HG03378 (cell line): ENCODE measurements at regions not wholly inside any gene's neighbourhood (a gene's known extent, or its start where the extent isn't known, plus 50 kb on each side); places are given as distances from the start of the nearest gene placed in this dataset.
"Not testable (repeated sequence)": the region's sequence is repeated elsewhere in the genome, so short reads cannot be mapped to it uniquely, and the experiment has no call there.

ENCODE experiments used
- ATAC-seq: cut with Tn5 transposase; IDR thresholded peaks from one replicate; pipeline ENCODE4 v1.9.1; 2021; ENCODE audit warnings: mild to moderate bottlenecking, moderate library complexity; ENCODE audit not compliant: unreplicated experiment

- no peak for ATAC-seq
These were observed 174.6 kb upstream of the TBX3 start for GRCh38 chr12:114858388-114859146.

DNA sequence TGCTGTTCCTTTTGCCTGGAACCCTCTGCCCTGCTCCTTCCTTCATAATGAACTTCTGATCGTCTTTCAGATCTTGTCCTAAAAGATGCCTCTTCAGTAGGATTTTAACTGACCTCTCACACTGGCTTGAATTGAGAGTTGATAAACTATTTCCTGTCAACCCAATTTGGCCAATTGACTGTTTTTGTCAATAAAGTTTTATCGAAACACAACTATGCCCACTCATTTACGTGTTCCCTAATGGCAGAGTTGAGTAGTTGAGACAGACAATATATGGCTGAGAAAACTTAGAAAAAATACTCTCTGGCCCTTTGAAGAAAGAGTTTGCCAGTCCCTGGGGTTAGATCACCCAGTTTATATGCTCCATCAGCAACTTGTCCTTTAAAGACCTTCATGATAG, 171.7 kb upstream of the TBX3 start:
- no peak for ATAC-seq

GRCh38 chr12:114852976-114853529, 169.1 kb upstream of the TBX3 start:
- no peak for ATAC-seq

DNA sequence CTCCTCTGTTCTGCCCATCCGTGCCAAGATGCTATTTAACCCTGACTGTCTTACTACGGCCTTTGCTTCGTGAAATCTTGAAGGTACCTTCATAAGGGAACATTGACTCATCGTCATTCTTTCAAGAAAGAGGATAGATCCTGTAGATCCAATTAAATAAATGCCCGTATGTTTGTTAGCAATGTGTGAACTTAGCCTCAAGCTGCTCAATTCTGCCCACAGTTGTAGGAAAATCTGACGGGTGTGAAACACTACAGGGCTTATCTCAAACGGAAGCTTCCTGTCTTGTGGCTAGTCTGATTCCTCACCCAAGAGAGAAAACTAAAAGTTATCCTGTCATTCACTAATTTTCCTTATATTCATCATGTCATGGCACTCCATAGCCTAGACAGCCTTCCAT, 168.0 kb upstream of the TBX3 start:
- ATAC-seq = no peak

- ATAC-seq = no peak
These were observed 166.8 kb upstream of the TBX3 start for GRCh38 chr12:114850661-114851275.

GRCh38 chr12:114848666-114849065, 164.7 kb upstream of the TBX3 start:
- no peak for ATAC-seq

DNA sequence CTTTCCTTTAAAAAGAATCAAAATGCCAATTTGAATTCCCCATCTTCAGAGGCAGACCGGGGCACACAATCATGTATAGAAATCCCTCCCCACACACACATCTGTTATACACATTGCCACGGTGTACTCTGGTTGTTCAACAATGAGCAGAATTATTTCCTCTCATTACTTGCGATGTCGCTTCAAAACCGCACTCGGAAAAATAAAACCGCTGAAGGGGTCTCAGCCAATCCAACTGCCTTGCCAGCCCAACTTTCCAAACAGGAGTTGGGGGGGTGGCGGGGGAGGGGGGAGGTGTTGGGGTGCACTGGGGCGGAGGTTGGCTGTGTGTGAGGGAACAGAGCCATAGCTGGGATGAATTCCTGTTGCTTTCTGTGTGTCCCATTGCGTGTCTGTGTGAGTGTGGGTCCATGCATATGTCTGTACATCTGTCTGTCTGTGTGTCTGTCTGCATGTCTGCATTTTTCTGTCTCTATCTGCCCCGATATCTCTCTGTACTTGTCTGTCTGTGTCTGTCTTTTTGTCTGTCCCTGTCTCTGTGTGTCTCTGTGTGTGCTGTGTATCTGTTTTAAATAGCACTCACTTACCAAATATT, 163.6 kb upstream of the TBX3 start:
- ATAC-seq = no peak

- no peak for ATAC-seq
These were observed 162.8 kb upstream of the TBX3 start for GRCh38 chr12:114846771-114847170.

GRCh38 chr12:114841557-114842251, 157.7 kb upstream of the TBX3 start:
- no peak for ATAC-seq

GRCh38 chr12:114838480-114838879, 154.5 kb upstream of the TBX3 start:
- no peak for ATAC-seq

DNA sequence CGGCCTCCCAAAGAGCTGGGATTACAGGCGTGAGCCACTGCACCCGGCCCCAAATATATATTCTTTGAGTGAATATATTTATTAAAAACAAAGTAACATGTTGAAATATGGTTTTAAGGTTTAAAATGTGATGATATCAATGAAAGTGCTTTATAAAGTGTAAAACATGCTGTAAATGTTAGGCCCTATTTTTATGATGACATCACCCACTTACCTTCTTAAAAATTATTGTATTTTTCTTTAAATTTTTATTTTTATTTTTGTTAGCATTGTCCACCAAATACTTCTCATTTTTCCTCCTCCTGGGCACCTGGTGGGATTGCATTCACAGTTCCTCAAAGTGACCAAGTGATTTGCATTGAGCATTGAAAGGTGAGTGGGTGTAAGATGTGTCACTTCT, 152.6 kb upstream of the TBX3 start:
- ATAC-seq = no peak

DNA sequence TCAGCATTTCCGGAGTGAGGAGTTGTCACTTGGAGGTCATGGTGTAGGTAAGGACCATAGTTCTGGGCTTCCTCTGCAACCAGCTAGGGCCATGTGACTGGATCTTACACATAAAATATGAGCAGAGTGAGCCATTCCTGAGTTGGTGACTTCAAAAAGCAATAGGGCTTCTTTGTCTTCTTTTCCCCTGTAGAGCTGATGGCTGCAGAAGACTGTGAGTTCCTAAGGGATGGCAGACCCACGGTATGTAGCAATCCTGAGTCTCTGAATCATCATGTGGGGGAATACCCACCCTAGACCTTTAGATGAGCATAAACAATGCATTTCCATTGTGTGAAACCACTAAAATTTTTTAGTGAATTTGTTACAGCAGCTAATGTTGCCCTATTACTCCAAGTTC, 151.1 kb upstream of the TBX3 start:
- ATAC-seq = no peak

- ATAC-seq = no peak
These were observed 150.6 kb upstream of the TBX3 start for GRCh38 chr12:114834621-114835020.

DNA sequence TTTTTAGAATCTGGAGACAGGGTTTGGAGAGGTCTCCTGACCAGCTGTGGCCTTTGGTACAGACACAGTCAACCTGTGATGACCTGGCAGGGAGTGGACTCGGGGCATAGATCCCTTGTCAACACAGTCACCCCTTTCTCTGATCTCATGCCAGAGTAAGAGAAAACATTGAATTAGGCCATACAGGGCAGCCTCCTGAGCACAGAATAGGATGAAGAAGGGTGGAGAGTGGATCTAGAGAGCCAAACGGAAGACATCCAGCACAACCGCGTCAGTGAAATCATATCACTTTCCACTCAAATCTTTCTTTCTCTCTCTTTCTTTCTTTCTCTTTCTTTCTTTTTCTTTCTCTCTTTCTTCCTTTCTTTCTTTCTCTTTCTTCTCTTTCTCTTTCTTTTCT, 145.9 kb upstream of the TBX3 start:
- no peak for ATAC-seq

DNA sequence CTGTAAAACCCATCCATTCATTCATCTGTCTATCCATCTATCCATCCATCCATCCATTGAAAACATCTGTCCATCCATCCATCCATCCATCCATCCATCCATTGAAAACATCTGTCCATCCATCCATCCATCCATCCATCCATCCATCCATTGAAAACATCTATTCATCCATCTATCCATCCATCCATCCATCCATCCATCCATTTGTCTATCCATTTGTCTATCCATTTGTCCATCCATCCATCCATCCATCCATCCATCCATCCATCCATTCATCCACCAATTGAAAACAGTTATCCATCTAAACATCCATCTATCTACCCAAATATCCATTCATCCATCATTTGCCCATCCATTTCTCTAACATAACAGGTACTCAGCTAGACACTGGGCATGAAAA, 145.3 kb upstream of the TBX3 start:
- not testable (repeated sequence) for ATAC-seq

DNA sequence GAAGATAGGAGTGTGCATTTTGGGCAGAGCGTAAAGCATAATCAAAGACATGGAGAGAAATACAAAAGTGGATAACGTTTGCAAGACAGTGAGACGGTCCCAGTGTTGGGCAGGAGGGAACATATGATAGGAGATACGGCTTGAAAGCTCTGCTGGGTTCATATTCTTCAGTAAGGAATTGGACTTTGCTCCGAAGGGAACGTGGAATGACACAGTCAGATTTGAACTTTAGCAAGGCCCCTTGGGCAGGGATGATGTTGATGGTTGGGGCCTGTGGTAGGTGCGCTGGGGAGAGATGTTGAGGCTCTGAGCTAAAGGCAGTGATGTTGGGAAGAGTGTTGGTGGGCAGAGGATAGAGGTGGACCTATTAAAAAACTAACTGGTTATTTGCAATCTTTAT, 143.5 kb upstream of the TBX3 start:
- no peak for ATAC-seq

GRCh38 chr12:114826244-114826643, 142.3 kb upstream of the TBX3 start:
- ATAC-seq = no peak

- ATAC-seq = no peak
These were observed 139.7 kb upstream of the TBX3 start for GRCh38 chr12:114823724-114824123.

- no peak for ATAC-seq
These were observed 137.6 kb upstream of the TBX3 start for GRCh38 chr12:114821570-114821969.

DNA sequence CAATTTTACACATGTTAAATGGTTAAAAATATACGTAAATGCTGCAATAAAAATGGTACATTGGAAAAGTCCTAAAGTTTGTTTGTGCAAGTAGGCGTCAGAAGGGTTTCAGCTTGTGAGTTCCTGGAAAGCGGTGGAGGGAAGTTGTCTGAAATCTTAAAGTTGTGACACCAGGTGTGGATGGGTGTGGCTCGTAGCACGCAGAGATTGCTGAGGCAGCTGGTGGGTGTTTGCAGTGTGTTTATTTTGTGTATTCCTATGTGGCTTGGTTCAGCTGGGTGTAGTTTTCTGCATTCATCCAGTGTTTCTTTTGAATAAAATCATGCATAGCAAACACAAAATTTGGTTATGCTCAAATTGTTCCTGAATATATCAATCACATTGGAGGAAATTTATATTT, 136.8 kb upstream of the TBX3 start:
- no peak for ATAC-seq
